HG03060 (cell line): ENCODE measurements at regions not wholly inside any gene's neighbourhood (a gene's known extent, or its start where the extent isn't known, plus 50 kb on each side); places are given as distances from the start of the nearest gene placed in this dataset.
"Not testable (repeated sequence)": the region's sequence is repeated elsewhere in the genome, so short reads cannot be mapped to it uniquely, and the experiment has no call there.

Experiments
- ATAC-seq: cut with Tn5 transposase; IDR thresholded peaks from one replicate; pipeline ENCODE4 v1.9.1; 2021; ENCODE audit warnings: low read depth, moderate number of reproducible peaks; ENCODE audit not compliant: unreplicated experiment

GRCh38 chr10:2813693-2814092, 253.7 kb upstream of the PFKP start:
- no peak for ATAC-seq

- no peak for ATAC-seq
Observed at GRCh38 chr10:2813286-2813685, 254.1 kb upstream of the PFKP start.

GRCh38 chr10:2812631-2813030, 254.7 kb upstream of the PFKP start:
- no peak for ATAC-seq

DNA sequence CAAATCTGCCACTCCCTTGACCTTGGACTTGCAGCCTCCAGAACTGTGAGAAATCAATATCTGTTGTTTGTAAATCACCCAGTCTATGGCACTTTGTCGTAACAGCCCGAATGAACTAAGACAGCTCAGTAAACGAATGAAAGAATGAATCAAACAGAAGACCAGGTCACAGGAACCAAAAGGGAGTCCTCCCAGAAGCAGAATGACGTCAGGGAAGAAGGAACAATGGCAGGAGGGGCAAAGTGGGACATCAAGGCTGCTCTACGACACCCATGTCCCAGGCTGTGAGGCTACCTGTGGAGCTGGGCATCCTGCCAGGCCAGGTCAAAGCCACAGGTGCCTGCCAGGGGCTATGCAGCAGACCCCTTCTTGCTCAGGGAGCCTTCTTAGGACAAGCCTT, 267.2 kb upstream of the PFKP start:
- no peak for ATAC-seq

DNA sequence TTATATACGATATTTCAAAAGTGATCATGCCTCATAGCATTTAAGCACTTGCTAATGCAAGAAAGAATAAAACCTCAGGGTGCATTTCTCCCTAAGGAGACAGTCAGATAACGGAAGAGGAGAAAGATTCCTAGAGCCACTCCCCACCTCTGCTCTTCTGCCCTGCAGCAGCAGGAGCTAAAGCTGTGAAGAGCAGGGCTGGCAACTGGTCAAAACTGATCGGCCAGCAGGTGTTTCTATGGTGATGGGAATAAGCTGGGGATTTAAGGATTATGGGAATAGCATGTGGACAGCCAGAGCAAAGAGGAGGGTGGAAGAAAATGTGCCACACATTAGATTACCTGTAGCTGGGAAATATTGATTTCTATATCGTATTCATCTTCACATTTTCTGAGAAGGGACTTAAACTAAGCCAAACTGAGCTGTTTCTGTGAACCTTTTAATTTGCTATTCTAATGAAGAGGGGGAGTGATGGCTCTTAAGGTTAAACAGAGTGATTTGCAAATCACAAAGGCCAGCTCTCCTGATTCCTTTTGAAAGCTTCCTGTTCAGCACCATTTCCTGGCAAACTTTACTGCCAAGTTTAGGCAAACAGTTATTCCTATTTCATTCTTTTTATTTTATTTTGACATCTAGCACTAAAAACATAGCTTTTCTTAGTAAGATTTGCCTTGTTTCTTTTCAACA, 268.9 kb upstream of the PFKP start:
- no peak for ATAC-seq

DNA sequence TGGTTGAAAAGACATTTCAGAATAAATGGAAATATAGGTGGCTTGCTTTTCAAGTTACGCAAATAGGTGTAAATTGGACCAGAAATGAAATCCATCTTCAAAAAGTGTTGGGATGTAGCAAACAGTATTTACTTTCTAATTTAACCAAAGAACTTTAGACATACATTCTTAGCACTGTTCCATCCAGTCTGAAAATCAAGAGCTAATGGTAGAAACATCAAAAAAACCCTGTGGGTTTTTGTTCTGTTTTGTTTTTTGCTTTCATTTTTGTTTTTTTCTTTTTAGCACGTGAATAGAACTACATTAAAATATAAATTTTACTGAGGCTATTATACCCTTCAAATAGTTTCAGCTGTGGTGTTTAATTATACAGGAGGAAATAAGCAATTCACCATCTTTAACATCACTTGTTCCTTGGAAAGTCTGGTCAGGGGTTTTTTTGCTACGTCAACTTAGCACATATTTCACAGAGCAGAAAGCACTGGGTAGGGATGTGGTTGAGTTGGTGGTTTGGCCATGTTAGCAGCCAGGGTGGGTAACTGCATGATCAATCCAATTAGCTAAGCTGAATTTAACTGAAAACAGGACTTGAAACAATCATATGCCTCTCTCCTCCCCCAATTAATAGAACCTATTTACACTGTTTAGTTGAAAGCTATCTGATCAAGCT, 275.4 kb upstream of the PFKP start:
- no peak for ATAC-seq

DNA sequence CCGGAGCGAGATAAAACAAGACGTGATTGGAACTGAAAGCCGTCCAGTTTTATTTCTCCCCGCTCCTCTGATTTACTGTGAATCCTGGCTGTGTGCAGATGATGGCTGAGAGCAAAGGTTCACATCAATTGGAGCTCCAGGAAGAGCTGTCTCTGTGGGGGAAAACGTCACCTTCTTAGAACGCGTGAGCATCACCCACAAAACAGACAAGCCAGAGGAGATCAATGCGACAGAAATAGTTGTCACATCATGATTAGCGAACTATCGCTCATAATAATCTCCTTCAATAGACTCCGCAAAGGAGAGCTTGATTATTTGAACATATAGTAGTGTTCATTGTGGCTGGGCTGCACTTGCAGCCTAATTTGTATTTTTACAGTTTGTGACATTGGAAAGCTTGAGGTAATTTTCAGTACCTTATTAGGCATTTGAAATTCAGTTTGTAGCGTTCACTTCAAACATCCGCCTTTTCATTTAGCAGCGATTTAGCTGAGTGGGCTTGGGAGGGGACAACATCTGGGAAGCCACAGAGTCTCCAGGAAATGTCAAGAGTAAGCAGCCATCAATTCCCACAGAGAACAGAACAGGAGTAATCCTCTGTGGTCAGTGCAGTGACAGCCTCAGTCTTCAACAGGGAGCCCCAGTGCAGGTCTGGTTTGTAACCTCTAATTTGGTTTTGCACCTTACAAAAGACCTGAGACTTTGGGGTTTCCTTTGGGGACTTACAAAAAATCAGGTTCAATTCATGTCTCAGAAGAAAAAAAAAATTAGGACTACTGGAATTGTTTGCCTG, 276.8 kb upstream of the PFKP start:
- no peak for ATAC-seq

DNA sequence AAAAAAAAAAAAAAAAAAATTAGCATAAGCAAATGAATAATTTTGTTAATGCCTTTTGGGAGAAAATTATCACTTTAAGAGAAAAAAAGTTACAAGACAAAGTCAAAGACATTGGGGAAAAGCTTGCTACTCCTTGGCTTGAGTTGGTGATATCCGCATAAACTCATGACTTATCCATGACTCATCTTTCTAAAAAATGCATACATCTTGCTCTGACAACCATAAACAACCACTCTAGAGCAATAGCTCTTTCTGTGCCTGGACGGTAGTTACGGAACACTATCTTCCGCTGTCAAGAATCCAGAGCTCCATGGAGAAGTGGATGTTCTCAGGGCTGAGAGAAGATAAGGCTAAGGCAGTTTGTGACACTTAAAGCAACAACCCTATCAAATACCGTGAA, 281.1 kb upstream of the PFKP start:
- no peak for ATAC-seq

- no peak for ATAC-seq
Observed at GRCh38 chr10:2784766-2785165, 282.6 kb upstream of the PFKP start.

- ATAC-seq, result no peak
Observed at GRCh38 chr10:2782950-2783349, 284.4 kb upstream of the PFKP start.

DNA sequence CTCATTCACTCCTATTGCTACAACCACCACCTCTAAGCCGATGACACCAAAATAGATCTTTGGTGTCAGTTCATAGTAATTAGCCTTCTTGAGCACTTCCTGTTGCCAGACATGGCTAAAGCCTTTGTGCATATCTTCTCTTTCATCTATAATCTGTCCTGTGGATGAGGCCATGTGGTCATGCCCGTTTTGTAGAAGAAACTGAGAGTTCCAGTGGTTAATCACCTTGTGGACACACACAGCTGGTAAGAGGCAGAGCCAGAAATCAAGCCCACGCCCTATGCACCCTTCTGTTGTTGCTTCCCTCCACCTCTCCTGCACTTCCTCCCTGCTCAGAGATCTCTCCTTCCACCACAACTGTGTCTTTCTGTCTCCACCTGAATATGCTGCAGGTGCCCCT, 285.1 kb upstream of the PFKP start:
- ATAC-seq, result no peak

- no peak for ATAC-seq
Observed at GRCh38 chr10:2777666-2778355, 289.5 kb upstream of the PFKP start.

DNA sequence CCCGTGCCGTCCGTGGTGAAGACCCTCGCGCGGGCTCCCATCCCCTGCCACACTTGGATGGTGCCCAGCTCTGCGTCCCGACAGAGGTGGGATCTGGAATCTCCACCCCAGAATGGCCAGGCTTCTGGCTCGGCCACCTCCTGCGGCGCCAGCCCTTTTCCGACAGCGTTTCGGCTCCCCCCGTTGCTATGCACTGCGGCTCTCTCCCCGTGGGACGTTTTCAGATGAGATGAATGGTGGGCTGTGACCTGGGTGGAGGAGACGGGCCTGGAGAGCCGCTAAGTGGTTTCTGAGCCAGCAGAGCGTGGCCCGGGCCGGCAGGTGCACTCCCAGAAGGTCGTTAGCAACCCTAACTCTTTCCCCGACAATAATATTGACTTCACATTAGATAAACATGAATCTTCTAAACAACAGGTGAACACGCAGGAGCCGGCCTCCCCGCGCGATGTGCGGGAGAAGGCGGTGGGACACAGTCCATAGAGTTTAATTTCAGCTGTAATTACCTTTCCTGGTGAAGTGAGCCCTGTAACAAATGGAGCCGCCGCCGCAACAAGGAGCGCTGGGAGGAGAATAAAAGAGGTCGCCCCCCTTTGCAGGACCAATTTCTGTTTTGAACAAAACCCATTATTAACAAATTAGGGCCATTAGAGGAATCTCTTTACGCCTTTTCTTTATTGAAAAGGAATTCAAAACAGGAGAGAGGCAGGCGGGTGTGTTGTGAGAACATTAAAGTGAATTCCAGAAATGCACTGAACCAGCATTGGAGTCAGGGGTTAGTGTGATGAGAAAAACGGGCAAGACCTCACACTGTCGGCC, 294.3 kb upstream of the PFKP start:
- no peak for ATAC-seq

- no peak for ATAC-seq
Observed at GRCh38 chr10:2772135-2772534, 295.2 kb upstream of the PFKP start.

GRCh38 chr10:2767293-2767692, 300.1 kb upstream of the PFKP start:
- not testable (repeated sequence) for ATAC-seq

- ATAC-seq, result no peak
Observed at GRCh38 chr10:2761971-2762370, 305.4 kb upstream of the PFKP start.

- ATAC-seq, result no peak
Observed at GRCh38 chr10:2761311-2761710, 306.0 kb upstream of the PFKP start.

DNA sequence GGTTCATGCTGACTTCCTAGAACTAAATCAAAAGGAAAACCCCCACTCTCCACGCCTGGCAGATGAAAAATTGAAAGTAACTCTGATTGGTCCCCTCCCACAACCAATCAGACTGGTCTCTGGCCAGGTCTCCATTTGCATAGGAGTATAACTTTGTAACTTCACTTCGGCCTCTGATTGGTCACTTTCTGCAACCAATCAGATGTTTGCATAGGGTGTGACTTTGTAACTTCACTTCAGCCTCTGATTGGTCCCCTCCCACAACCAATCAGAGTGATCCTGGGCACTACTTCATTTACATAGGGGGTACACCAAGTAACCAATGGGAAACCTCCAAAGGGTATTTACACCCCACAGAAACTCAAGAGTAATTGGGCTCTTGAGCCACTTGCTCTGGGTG, 306.6 kb upstream of the PFKP start:
- no peak for ATAC-seq

- no peak for ATAC-seq
Observed at GRCh38 chr10:2759233-2759632, 308.1 kb upstream of the PFKP start.

DNA sequence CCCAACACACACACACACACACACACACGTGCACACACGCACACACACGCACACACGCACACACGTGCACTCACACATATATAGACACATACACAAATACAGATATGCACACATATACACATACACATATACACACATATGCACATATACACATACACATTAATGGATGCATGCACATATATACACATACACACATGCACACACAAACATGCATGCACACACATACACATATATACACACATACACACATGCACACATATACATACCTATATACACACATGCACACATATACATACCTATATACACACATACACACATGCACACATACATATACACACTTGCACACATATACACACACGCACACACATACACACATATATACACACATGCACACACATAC, 312.4 kb upstream of the PFKP start:
- no peak for ATAC-seq
